ENCODE measurements at regions not wholly inside any gene's neighbourhood (a gene's known extent, or its start where the extent isn't known, plus 50 kb on each side); places are given as distances from the start of the nearest gene placed in this dataset.

GRCh38 chr4:153938994-153939393, 150.1 kb upstream of the SFRP2 start:
- Histone ChIP-seq H3K27ac (ENCODE audit: low read length) (no peak overlapping the region), H3K36me3 (ENCODE audit: low read depth, low read length) (no peaks in the 10 kb centered on the region), H3K4me3 (ENCODE audit: low read length) (no peak overlapping the region), H3K9ac (ENCODE audit: low read length) (no peak overlapping the region), H3K4me2 (ENCODE audit: low read length) (no peak overlapping the region), H3K9me2 (replicated peaks; ENCODE audit: low read length) (no peaks in the 10 kb centered on the region), H3K27me3 (ENCODE audit: low read length) (peaks cover 14% of the 10 kb centered on the region), H3K4me1 (ENCODE audit: insufficient read depth, low read length) (no peaks in the 10 kb centered on the region), H3F3A (ENCODE audit: low read length, unreplicated experiment) (no peaks in the 10 kb centered on the region), H3K79me2 (ENCODE audit: low read length) (no peaks in the 10 kb centered on the region), H3K9me3 (ENCODE audit: low read length) (no peaks in the 10 kb centered on the region), H4K20me1 (ENCODE audit: low read length) (no peaks in the 10 kb centered on the region), H2AFZ (ENCODE audit: low read length) (no peak overlapping the region)
- ATAC-seq (no peak), DNase-seq (no peak)
- CTCF ChIA-PET = no interaction called here
- intact Hi-C loops (cut with micrococcal nuclease) = no loop called here
- no TSS peak for BruUV-seq (replicated peaks)
- no peak for TF ChIP-seq EZH2 (IDR thresholded peaks at IDR 0.05; ENCODE audit: low read length, unreplicated experiment)
- TF ChIP-seq CTCF (conservative IDR thresholded peaks at IDR 0.05; ENCODE audit: low read depth, low read length) = no peak
- POLR2A ChIA-PET (ENCODE audit: unreplicated experiment) = no interaction called here

GRCh38 chr4:153937289-153937688, 148.4 kb upstream of the SFRP2 start:
- DNase-seq (no peak), ATAC-seq (no peak)
- H3K9me2 ChIP-seq (replicated peaks; ENCODE audit: low read length) = no peaks in the 10 kb centered on the region
- no peaks in the 10 kb centered on the region for H3K4me1 ChIP-seq (ENCODE audit: insufficient read depth, low read length)
- H3K9me3 ChIP-seq (ENCODE audit: low read length) = no peaks in the 10 kb centered on the region
- no peak overlapping the region for H3K9ac ChIP-seq (ENCODE audit: low read length)
- no peak overlapping the region for H3K4me3 ChIP-seq (ENCODE audit: low read length)
- no peaks in the 10 kb centered on the region for H3K36me3 ChIP-seq (ENCODE audit: low read depth, low read length)
- no peak overlapping the region for H3K4me2 ChIP-seq (ENCODE audit: low read length)
- TF ChIP-seq EZH2 (IDR thresholded peaks at IDR 0.05; ENCODE audit: low read length, unreplicated experiment) (no peak), CTCF (conservative IDR thresholded peaks at IDR 0.05; ENCODE audit: low read depth, low read length) (no peak), EZH2phosphoT487 (IDR thresholded peaks at IDR 0.05; ENCODE audit: borderline replicate concordance, low read length) (no peak)
- H2AFZ ChIP-seq (ENCODE audit: low read length) = no peak overlapping the region
- ChIA-PET POLR2A (ENCODE audit: unreplicated experiment) (no interaction called here), CTCF (no interaction called here)
- no peak overlapping the region for H3K27ac ChIP-seq (ENCODE audit: low read length)
- no peaks in the 10 kb centered on the region for H4K20me1 ChIP-seq (ENCODE audit: low read length)
- no peaks in the 10 kb centered on the region for H3K79me2 ChIP-seq (ENCODE audit: low read length)
- H3F3A ChIP-seq (ENCODE audit: low read length, unreplicated experiment) = no peaks in the 10 kb centered on the region
- H3K27me3 ChIP-seq (ENCODE audit: low read length) = peaks cover 31% of the 10 kb centered on the region
- intact Hi-C loops (cut with micrococcal nuclease) = no loop called here
- no TSS peak for BruUV-seq (replicated peaks)

GRCh38 chr4:153936121-153936520, 147.2 kb upstream of the SFRP2 start:
- TF ChIP-seq CTCF (conservative IDR thresholded peaks at IDR 0.05; ENCODE audit: low read depth, low read length) (no peak), EZH2 (IDR thresholded peaks at IDR 0.05; ENCODE audit: low read length, unreplicated experiment) (no peak), EZH2phosphoT487 (IDR thresholded peaks at IDR 0.05; ENCODE audit: borderline replicate concordance, low read length) (no peak)
- Histone ChIP-seq H3K27me3 (ENCODE audit: low read length) (peaks cover 42% of the 10 kb centered on the region), H3K36me3 (ENCODE audit: low read depth, low read length) (no peaks in the 10 kb centered on the region), H3K4me3 (ENCODE audit: low read length) (no peak overlapping the region), H3K9ac (ENCODE audit: low read length) (no peak overlapping the region), H3K79me2 (ENCODE audit: low read length) (no peaks in the 10 kb centered on the region), H3K4me2 (ENCODE audit: low read length) (no peak overlapping the region), H4K20me1 (ENCODE audit: low read length) (no peaks in the 10 kb centered on the region), H3K9me3 (ENCODE audit: low read length) (no peaks in the 10 kb centered on the region), H3K4me1 (ENCODE audit: insufficient read depth, low read length) (no peaks in the 10 kb centered on the region), H3K9me2 (replicated peaks; ENCODE audit: low read length) (no peaks in the 10 kb centered on the region), H3K27ac (ENCODE audit: low read length) (no peak overlapping the region), H2AFZ (ENCODE audit: low read length) (no peak overlapping the region), H3F3A (ENCODE audit: low read length, unreplicated experiment) (no peaks in the 10 kb centered on the region)
- no TSS peak for BruUV-seq (replicated peaks)
- DNase-seq (no peak), ATAC-seq (no peak)
- ChIA-PET POLR2A (ENCODE audit: unreplicated experiment) (no interaction called here), CTCF (no interaction called here)
- intact Hi-C loops (cut with micrococcal nuclease) = no loop called here
